Mesothelial cell of epicardium (in vitro differentiated cells): ENCODE measurements at regions not wholly inside any gene's neighbourhood (a gene's known extent, or its start where the extent isn't known, plus 50 kb on each side); places are given as distances from the start of the nearest gene placed in this dataset.

ENCODE experiments used
- DNase-seq, 2 experiments: peaks; one replicate each; pipeline ENCODE4 v3.0.0; 2021; ENCODE audit warnings: low spot score in 2 of 2; ENCODE audit not compliant: unreplicated experiment in 2 of 2
- H3K27ac Mint-ChIP-seq: 2 replicates; pipeline ENCODE4 v1.8.0; 2021; ENCODE audit warnings: mixed read lengths
- H3K27me3 Mint-ChIP-seq: 2 replicates; pipeline ENCODE4 v1.8.0; 2021; ENCODE audit warnings: low read depth, mixed read lengths
- H3K36me3 Mint-ChIP-seq: 2 replicates; pipeline ENCODE4 v1.8.0; 2021; ENCODE audit warnings: mixed read lengths
- H3K4me1 Mint-ChIP-seq: 2 replicates; pipeline ENCODE4 v1.8.0; 2021; ENCODE audit warnings: mixed read lengths
- H3K4me3 Mint-ChIP-seq: 2 replicates; pipeline ENCODE4 v1.8.0; 2021; ENCODE audit warnings: mild to moderate bottlenecking, moderate library complexity, mixed read lengths
- H3K9me3 Mint-ChIP-seq: 2 replicates; pipeline ENCODE4 v1.8.0; 2021; ENCODE audit warnings: mixed read lengths
- TF ChIP-seq, protein P1 (sequence below): fragments of 200-600 bp; sonication (generic); IDR thresholded peaks from one replicate; pipeline ENCODE4 v1.5.0; 2021; ENCODE audit warnings: antibody characterized with exemption; ENCODE audit not compliant: unreplicated experiment

DNA sequence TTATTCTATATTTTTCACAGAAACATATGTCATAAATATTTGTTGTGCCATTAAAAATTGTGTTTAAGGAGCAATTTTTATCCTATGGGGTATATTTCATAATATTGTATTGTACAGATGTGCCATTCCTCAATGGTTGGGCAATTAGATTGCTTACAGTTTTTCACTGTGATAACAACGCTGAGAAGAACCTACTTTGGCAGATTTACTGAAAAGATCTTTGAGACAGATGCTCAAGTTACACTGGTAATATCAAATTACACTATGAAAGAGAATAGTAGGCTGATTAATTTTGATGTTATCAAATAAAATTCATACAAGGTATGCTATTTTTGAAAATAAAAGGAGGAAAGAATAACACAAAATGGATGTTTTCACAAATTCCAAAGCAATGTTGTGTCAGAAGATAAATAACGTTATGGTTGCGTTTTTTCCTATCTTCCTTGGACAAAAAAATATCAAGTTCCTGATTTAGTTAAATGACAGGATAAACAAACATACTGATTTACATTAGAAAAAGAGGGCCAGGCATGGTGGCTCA is 335.1 kb upstream of the ZNF521 start:
- DNase-seq = no peak
- Mint-ChIP-seq H3K27me3 (no peaks in the 10 kb centered on the region), H3K27ac (no peak overlapping the region), H3K4me1 (no peaks in the 10 kb centered on the region), H3K4me3 (no peak overlapping the region), H3K36me3 (no peaks in the 10 kb centered on the region), H3K9me3 (peaks cover 7% of the 10 kb centered on the region)
- TF ChIP-seq, protein P1, sequence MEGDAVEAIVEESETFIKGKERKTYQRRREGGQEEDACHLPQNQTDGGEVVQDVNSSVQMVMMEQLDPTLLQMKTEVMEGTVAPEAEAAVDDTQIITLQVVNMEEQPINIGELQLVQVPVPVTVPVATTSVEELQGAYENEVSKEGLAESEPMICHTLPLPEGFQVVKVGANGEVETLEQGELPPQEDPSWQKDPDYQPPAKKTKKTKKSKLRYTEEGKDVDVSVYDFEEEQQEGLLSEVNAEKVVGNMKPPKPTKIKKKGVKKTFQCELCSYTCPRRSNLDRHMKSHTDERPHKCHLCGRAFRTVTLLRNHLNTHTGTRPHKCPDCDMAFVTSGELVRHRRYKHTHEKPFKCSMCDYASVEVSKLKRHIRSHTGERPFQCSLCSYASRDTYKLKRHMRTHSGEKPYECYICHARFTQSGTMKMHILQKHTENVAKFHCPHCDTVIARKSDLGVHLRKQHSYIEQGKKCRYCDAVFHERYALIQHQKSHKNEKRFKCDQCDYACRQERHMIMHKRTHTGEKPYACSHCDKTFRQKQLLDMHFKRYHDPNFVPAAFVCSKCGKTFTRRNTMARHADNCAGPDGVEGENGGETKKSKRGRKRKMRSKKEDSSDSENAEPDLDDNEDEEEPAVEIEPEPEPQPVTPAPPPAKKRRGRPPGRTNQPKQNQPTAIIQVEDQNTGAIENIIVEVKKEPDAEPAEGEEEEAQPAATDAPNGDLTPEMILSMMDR = no peak

DNA sequence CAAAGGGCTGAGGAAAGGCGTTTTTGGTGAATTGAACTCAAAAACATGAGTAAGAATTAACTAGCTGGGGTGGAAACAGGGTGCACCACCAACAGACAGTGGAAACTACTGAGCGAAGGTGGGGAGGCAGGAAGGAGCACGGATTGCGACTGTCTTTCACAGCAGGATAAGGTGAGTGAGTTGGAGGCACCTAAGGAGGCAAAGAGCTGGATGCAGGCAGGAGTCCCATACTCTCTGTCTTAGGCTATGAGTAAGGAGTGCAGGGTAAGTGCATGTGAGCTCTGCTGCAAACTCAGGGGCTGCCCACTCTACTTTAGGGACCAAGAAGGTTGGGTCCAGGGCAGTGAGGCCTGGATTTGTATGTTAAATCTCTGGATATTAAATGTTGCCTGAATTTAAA is 333.1 kb upstream of the ZNF521 start:
- peaks cover 7% of the 10 kb centered on the region for H3K9me3 Mint-ChIP-seq
- TF ChIP-seq, protein P1 = no peak
- no peaks in the 10 kb centered on the region for H3K36me3 Mint-ChIP-seq
- H3K27me3 Mint-ChIP-seq = no peaks in the 10 kb centered on the region
- H3K27ac Mint-ChIP-seq = no peak overlapping the region
- no peaks in the 10 kb centered on the region for H3K4me1 Mint-ChIP-seq
- no peak overlapping the region for H3K4me3 Mint-ChIP-seq
- no peak for DNase-seq

DNA sequence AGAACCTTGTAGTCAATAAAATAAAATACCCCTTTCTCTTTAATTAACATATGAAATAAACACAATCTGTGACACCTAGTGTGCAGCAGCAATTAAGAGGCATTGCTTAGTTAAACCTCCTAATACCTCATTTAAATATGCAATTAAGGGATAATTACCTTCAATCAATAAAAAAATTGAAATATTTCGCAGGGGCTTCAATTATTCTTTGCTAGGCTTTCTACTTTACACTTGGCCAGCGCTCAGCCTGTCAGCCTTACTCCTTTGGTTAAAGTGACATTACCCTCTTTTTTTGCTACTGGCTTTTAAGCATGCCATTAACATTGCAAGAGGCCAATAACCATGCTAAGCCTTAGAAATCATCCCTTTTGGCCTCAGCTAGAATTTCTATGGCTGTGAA is 327.5 kb upstream of the ZNF521 start:
- no peak overlapping the region for H3K27ac Mint-ChIP-seq
- H3K36me3 Mint-ChIP-seq = no peaks in the 10 kb centered on the region
- no peaks in the 10 kb centered on the region for H3K4me1 Mint-ChIP-seq
- no peaks in the 10 kb centered on the region for H3K27me3 Mint-ChIP-seq
- no peak overlapping the region for H3K4me3 Mint-ChIP-seq
- H3K9me3 Mint-ChIP-seq = peaks cover 7% of the 10 kb centered on the region
- TF ChIP-seq, protein P1 = no peak
- DNase-seq = no peak

DNA sequence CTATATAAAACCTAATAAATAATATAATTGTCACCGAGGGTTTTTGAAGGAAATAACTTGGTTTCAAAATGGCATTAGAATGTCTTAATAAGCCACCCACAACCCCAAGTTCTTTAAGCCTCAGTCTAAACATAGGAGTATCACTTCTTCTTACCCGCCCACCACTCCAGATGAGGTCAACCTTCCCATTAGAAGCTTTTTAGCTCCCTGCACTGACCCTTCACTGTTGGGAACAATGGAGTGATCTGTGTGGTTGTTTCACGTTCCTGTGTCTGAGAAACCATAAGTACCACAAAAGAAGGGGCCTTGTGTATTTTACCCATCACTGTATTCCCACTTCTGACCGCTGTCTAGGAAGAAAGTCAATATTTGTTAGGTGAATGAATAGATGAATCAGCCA is 326.3 kb upstream of the ZNF521 start:
- TF ChIP-seq, protein P1 = no peak
- no peaks in the 10 kb centered on the region for H3K36me3 Mint-ChIP-seq
- peaks cover 14% of the 10 kb centered on the region for H3K9me3 Mint-ChIP-seq
- H3K4me3 Mint-ChIP-seq = no peak overlapping the region
- H3K4me1 Mint-ChIP-seq = no peaks in the 10 kb centered on the region
- H3K27ac Mint-ChIP-seq = no peak overlapping the region
- no peaks in the 10 kb centered on the region for H3K27me3 Mint-ChIP-seq
- DNase-seq = no peak

DNA sequence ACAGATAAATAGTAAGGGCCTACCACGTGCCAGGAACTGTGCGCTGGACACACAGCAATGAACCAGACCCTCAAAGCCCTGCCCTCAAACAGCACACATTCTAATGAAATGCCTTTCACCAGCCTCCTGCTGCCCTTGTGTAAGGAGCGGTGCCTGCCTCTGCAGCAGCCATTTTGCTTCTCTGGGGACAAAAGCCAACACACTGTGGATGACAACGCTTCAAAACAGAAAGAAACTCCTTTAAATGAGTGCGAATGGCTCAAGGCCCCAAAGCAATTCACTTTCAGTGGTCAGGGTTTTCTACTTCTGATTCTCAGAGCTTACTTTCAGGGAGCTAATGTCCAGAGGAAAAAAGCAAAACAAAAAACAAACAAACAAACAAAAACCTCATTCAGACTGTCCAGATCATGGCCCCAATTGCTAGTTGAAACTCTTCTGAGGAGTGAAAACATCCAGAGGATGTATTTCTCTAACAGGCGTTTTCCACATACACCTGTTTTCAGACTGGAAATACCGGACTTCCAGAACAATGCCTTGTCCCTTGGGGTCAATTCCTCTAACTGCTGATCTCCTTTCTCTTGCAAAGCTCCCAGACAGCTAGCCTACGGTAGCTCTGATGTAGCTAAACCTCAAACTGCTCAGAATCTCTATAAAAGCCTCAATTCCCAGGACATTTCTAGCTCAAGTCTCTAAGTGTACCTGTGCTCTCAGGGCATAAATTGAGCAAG is 323.3 kb upstream of the ZNF521 start:
- Mint-ChIP-seq H3K27ac (no peak overlapping the region), H3K27me3 (no peaks in the 10 kb centered on the region), H3K36me3 (no peaks in the 10 kb centered on the region), H3K9me3 (peaks cover 15% of the 10 kb centered on the region), H3K4me3 (no peak overlapping the region), H3K4me1 (no peaks in the 10 kb centered on the region)
- DNase-seq = no peak
- TF ChIP-seq, protein P1 = no peak

DNA sequence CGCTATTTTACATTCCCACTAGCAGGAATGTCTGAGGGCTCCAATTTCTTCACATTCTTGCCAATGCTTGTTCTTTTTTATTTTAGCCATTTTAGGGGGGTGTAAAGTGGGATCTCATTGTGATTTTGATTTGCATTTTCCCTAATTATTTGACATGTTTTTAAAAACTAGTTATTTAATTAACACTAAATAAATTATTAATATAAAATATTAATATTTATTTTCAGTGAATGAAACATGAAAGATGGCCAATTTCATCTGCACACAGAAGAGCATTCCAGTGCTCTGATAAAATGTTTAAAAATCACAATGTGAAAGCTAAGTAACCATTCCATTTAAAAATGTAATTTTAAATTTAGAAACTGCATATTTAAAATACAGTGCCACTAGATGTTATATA is 322.2 kb upstream of the ZNF521 start:
- Mint-ChIP-seq H3K27ac (no peak overlapping the region), H3K36me3 (peaks cover 2% of the 10 kb centered on the region), H3K4me3 (no peak overlapping the region), H3K27me3 (no peaks in the 10 kb centered on the region), H3K4me1 (no peaks in the 10 kb centered on the region), H3K9me3 (peaks cover 20% of the 10 kb centered on the region)
- TF ChIP-seq, protein P1 = no peak
- no peak for DNase-seq
